ENCODE measurements at regions not wholly inside any gene's neighbourhood (a gene's known extent, or its start where the extent isn't known, plus 50 kb on each side); places are given as distances from the start of the nearest gene placed in this dataset.

DNA sequence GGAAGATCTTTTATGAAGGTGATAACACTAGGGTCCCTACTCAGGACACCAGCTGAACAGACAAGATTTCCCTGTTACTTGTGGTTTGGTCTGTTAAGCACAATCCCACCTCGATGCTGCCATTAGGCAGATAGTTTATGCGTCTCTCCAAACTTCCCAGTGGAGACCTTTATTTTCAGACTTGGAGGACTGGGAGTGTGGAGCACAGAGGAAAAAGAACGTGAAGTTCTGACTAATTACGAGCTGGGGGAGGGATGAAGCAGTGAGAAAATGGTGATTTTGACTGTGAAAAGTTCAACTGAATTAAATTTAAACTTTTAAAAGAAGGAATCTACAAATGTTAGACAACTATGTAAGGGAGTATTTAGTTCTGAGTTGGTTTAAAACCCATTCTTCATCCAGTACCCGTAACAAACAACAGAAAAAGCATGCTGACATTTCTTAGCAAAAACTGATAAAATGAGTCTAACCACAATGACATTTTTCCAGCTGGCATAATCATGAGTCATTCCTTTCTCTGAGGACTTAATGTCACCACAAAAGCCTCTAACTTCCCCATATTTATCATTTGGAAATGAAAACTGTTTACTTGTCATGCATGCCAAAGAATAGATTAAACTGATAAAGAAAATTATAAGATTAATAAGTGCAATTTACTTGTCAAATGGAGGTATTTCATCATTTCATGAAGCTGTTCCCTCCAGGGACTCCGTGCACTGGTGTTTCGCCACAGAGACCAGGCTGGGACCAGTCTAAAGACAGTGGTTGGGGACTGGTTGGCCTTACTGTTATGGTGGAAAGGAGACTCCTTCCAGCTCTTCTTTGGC lies 113.3 kb upstream of the SSTR4 start:
- TF ChIP-seq, protein P1, sequence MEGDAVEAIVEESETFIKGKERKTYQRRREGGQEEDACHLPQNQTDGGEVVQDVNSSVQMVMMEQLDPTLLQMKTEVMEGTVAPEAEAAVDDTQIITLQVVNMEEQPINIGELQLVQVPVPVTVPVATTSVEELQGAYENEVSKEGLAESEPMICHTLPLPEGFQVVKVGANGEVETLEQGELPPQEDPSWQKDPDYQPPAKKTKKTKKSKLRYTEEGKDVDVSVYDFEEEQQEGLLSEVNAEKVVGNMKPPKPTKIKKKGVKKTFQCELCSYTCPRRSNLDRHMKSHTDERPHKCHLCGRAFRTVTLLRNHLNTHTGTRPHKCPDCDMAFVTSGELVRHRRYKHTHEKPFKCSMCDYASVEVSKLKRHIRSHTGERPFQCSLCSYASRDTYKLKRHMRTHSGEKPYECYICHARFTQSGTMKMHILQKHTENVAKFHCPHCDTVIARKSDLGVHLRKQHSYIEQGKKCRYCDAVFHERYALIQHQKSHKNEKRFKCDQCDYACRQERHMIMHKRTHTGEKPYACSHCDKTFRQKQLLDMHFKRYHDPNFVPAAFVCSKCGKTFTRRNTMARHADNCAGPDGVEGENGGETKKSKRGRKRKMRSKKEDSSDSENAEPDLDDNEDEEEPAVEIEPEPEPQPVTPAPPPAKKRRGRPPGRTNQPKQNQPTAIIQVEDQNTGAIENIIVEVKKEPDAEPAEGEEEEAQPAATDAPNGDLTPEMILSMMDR (IDR thresholded peaks at IDR 0.05; ENCODE audit: control insufficient read depth, extremely low read depth, insufficient read depth), result no peak
- H3K4me3 ChIP-seq (ENCODE audit: low read depth, low read length), result no peak overlapping the region
- DNase-seq (ENCODE audit: low read depth), result no peak

DNA sequence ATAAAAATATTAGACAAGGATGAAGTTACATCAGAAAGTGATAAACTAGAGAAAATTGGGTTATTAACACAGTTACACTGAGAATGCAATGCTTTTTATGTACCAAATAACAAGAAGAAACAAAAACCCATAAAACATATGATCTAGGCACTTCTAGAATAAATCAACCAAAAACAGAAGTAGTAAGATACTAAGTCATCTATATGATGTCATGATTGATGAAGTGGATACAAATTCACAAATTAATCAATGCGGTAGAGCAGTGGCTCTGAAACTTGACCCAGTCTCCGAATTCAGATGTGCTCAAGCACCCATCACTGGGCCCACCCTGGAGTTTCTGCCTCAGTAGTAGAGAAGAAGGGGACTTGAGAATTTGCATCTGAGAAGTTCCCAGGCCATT lies 112.1 kb upstream of the SSTR4 start:
- TF ChIP-seq, protein P1 (IDR thresholded peaks at IDR 0.05; ENCODE audit: control insufficient read depth, extremely low read depth, insufficient read depth), result no peak
- no peak for DNase-seq (ENCODE audit: low read depth)
- no peak overlapping the region for H3K4me3 ChIP-seq (ENCODE audit: low read depth, low read length)

DNA sequence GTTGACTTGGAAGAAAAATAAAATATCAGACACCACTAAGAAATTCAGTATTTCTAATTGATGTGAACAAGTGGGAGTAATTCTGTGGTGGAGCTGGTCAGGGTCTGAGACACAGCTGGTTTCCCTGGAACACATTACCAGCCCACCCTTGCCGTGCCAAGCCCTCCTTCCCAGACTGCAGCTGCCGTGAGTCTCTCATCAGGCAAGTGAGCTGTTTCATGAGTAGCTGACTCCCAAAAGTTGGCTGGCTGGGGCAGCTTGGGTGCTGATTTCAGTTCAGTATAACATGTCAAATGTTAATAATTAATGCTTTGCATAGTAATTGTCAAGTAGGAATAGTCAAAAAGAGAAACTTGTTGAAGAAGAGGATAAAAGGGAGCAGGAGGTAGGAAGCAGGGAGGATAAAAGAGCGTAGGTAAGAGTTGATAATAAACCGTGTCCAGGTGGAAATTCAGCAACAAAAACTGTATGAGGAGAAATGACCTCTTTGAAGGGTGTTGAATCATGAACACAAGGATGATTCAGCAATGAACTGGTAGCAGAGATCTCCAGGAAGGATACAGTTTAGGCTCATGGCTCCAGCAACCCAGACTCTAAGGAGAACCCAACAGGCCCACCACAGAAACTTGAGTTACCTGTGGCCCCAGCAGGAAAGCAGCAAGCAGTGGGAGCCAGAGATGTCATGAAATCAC lies 110.9 kb upstream of the SSTR4 start:
- DNase-seq (ENCODE audit: low read depth), result no peak
- TF ChIP-seq, protein P1 (IDR thresholded peaks at IDR 0.05; ENCODE audit: control insufficient read depth, extremely low read depth, insufficient read depth), result no peak

DNA sequence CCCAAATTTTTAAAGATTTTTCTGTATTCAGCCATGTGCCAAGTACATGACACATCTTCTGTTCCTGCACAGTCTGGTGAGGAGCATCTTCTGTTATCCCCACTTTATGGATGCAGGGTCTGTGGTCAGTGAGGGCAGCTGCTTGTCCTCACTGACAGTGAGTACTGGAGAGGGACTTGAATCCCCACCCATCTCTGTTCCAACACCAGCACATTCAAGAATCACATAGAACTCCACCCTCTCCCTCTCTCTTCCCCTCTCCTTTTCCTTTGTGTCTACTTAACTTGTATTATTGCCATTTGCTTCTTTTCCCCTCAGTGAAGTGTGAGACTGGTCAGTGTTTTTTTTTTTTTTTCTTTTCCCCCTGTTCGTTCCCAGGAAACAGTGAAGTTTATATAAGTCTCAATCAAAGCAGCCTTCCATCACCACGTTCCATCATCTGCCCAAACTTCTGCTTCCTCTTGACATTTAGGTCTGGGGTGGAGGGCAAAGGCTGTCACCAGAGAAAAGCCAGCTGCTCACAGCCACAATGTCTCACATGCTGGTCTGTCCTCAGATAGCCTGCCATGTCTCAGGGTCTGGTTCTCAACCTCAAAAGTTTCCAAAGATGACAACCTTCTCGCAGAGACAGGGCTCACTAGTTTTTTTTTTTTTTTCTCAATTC lies 110.0 kb upstream of the SSTR4 start:
- H3K4me3 ChIP-seq (ENCODE audit: low read depth, low read length), result no peak overlapping the region
- no peak for DNase-seq (ENCODE audit: low read depth)
- TF ChIP-seq, protein P1 (IDR thresholded peaks at IDR 0.05; ENCODE audit: control insufficient read depth, extremely low read depth, insufficient read depth), result no peak

More for the DNA sequence above, 110.9 kb upstream of the SSTR4 start:
- no peak overlapping the region for H3K4me3 ChIP-seq (ENCODE audit: low read depth, low read length)

DNA sequence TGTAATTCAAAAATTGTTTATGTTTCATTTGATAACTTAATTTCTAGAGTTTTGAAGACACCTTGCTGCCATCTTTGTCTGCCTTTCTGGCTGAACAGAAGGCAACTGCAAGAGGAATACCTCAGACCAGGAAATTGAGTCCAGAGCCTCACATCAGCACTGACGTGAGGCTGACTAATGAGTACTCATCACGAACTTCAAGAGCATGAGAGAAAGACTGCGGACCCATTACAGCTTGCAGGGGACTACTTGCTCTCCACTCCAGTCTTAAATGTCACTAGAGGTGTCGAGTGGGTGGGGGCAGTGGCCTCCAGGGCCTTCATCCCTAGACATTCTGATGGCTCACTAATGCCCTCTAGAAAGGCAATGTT lies 109.5 kb upstream of the SSTR4 start:
- H3K4me3 ChIP-seq (ENCODE audit: low read depth, low read length), result no peak overlapping the region
- no peak for DNase-seq (ENCODE audit: low read depth)
- TF ChIP-seq, protein P1 (IDR thresholded peaks at IDR 0.05; ENCODE audit: control insufficient read depth, extremely low read depth, insufficient read depth), result no peak

DNA sequence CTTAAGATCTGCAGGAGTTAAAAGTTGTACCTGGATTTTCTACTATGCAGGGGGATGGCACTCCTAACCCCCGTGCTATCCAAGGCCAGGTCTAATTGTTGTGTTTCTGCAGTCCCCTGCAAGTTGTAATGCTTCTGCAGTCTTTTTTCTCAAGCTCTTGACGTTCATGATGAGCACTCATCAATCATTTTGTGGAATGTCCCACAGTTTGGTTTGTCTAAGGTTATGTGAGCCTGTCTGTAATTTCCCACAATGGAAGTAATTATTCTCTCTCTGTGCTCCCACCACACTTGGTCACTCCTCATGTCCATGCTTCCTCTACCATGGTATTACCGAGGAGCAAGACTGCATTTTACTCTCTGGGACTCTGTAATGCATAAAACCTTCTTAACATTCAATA lies 107.6 kb upstream of the SSTR4 start:
- H3K4me3 ChIP-seq (ENCODE audit: low read depth, low read length), result no peak overlapping the region
- no peak for DNase-seq (ENCODE audit: low read depth)
- TF ChIP-seq, protein P1 (IDR thresholded peaks at IDR 0.05; ENCODE audit: control insufficient read depth, extremely low read depth, insufficient read depth), result no peak
